GM18870 (cell line): ENCODE measurements at regions not wholly inside any gene's neighbourhood (a gene's known extent, or its start where the extent isn't known, plus 50 kb on each side); places are given as distances from the start of the nearest gene placed in this dataset.

Experiments used
- ATAC-seq: cut with Tn5 transposase; IDR thresholded peaks from one replicate; pipeline ENCODE4 v1.9.1; 2021; ENCODE audit warnings: moderate library complexity; ENCODE audit not compliant: unreplicated experiment

GRCh38 chr2:191738003-191738402 lies 60.1 kb downstream of the NABP1 start:
- no peak for ATAC-seq

- no peak for ATAC-seq
Observed at GRCh38 chr2:191738667-191739066, 60.7 kb downstream of the NABP1 start.

- ATAC-seq, result no peak
Observed at GRCh38 chr2:191739194-191739593, 61.3 kb downstream of the NABP1 start.

- peak; percentile 94 for ATAC-seq
Observed at GRCh38 chr2:191740016-191740419, 62.1 kb downstream of the NABP1 start.

GRCh38 chr2:191740759-191741158 lies 62.8 kb downstream of the NABP1 start:
- no peak for ATAC-seq

GRCh38 chr2:191746346-191747169 lies 68.6 kb downstream of the NABP1 start:
- ATAC-seq, result no peak

- no peak for ATAC-seq
Observed at GRCh38 chr2:191747170-191747530, 69.2 kb downstream of the NABP1 start.

GRCh38 chr2:191748059-191748461 lies 70.1 kb downstream of the NABP1 start:
- peak; percentile 34 for ATAC-seq

- ATAC-seq, result peak; percentile 96
Observed at GRCh38 chr2:191748528-191749180, 70.7 kb downstream of the NABP1 start.

GRCh38 chr2:191749181-191749540 lies 71.2 kb downstream of the NABP1 start:
- ATAC-seq, result no peak

GRCh38 chr2:191754103-191754502 lies 76.2 kb downstream of the NABP1 start:
- no peak for ATAC-seq

GRCh38 chr2:191756761-191757160 lies 78.8 kb downstream of the NABP1 start:
- ATAC-seq, result no peak

- no peak for ATAC-seq
Observed at GRCh38 chr2:191757208-191757607, 79.3 kb downstream of the NABP1 start.

GRCh38 chr2:191758518-191759507 lies 80.9 kb downstream of the NABP1 start:
- peak; percentile 100 for ATAC-seq

- no peak for ATAC-seq
Observed at GRCh38 chr2:191759680-191760079, 81.7 kb downstream of the NABP1 start.

- ATAC-seq, result no peak
Observed at GRCh38 chr2:191760655-191761262, 82.8 kb downstream of the NABP1 start.

GRCh38 chr2:191773136-191773535 lies 73.8 kb downstream of the CAVIN2 start:
- no peak for ATAC-seq

GRCh38 chr2:191777351-191777750 lies 69.5 kb downstream of the CAVIN2 start:
- no peak for ATAC-seq

- no peak for ATAC-seq
Observed at GRCh38 chr2:191778041-191778440, 68.8 kb downstream of the CAVIN2 start.

GRCh38 chr2:191782351-191782750 lies 64.5 kb downstream of the CAVIN2 start:
- no peak for ATAC-seq

- peak; percentile 58 for ATAC-seq
Observed at GRCh38 chr2:191783416-191783815, 63.5 kb downstream of the CAVIN2 start.
